ENCODE measurements at regions not wholly inside any gene's neighbourhood (a gene's known extent, or its start where the extent isn't known, plus 50 kb on each side); places are given as distances from the start of the nearest gene placed in this dataset.
A peak's percentile ranks its signal among the peaks of the same experiment; 100 is the strongest.

DNA sequence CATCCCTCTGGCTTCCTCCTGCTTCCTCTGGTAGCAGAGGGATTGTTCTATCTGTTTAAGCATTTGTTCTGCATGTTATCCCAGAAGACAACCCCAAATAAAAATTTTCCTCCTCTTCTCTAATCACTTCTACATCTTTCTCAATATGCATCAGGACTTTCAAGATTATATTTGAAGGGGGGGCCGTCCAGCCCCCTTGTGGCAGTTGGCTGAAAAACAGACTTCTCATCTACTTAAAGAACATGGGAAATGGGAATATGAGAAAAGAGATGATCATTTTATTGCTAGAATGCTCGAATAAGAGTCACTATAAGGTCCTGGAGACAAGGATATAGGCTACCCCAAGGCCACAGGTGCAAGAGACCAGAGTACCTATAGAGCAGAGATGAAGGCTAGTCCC is 466.0 kb downstream of the REEP3 start:
- H3K9me3 Mint-ChIP-seq (ENCODE audit: insufficient read depth): peaks cover 5% of the 10 kb centered on the region
- no peak overlapping the region for H3K4me3 ChIP-seq (ENCODE audit: control extremely low read depth in 1 of 5, extremely low read depth in 1 of 5, insufficient read depth in 1 of 5, low read depth in 2 of 5, low read length in 4 of 5)
- H3K9ac ChIP-seq (ENCODE audit: low read length): no peak overlapping the region
- no peaks in the 10 kb centered on the region for H4K20me1 ChIP-seq (ENCODE audit: control insufficient read depth, insufficient read depth, low read length, poor library complexity, severe bottlenecking)
- no peak overlapping the region for H3K4me2 ChIP-seq (replicated peaks; ENCODE audit: low read depth, low read length, poor library complexity, severe bottlenecking)
- peaks cover 0 to 3% (median 0%) of the 10 kb centered on the region in 4 experiments for H3K27me3 ChIP-seq (replicated peaks in 1 of 4; ENCODE audit: control extremely low read depth in 1 of 4, control insufficient read depth in 3 of 4, insufficient read depth in 4 of 4, low read length in 3 of 4)
- peaks cover 3% of the 10 kb centered on the region for H3K27me3 Mint-ChIP-seq
- DNase-seq (no peak), ATAC-seq (ENCODE audit: low read depth) (no peak)
- intact Hi-C loops (cut with micrococcal nuclease): no loop called here
- H3K79me2 ChIP-seq (ENCODE audit: control insufficient read depth, insufficient read depth, low read length): no peaks in the 10 kb centered on the region
- H3K27ac ChIP-seq (ENCODE audit: low read length in 2 of 2): no peak overlapping the region
- H3K4me3 Mint-ChIP-seq: no peak overlapping the region
- no peak overlapping the region for H3K27ac Mint-ChIP-seq
- ChIA-PET CTCF (no interaction called here), POLR2A (no interaction called here)
- no peak for TF ChIP-seq EZH2 (IDR thresholded peaks at IDR 0.05; ENCODE audit: borderline replicate concordance, insufficient read depth, low read depth, low read length, poor library complexity, severe bottlenecking)
- TF ChIP-seq, protein P1, sequence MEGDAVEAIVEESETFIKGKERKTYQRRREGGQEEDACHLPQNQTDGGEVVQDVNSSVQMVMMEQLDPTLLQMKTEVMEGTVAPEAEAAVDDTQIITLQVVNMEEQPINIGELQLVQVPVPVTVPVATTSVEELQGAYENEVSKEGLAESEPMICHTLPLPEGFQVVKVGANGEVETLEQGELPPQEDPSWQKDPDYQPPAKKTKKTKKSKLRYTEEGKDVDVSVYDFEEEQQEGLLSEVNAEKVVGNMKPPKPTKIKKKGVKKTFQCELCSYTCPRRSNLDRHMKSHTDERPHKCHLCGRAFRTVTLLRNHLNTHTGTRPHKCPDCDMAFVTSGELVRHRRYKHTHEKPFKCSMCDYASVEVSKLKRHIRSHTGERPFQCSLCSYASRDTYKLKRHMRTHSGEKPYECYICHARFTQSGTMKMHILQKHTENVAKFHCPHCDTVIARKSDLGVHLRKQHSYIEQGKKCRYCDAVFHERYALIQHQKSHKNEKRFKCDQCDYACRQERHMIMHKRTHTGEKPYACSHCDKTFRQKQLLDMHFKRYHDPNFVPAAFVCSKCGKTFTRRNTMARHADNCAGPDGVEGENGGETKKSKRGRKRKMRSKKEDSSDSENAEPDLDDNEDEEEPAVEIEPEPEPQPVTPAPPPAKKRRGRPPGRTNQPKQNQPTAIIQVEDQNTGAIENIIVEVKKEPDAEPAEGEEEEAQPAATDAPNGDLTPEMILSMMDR (IDR thresholded peaks at IDR 0.05): peak; percentile 14
- H2AFZ ChIP-seq (ENCODE audit: insufficient read depth, low read depth, low read length, poor library complexity, severe bottlenecking): no peak overlapping the region
- H3K4me1 ChIP-seq (ENCODE audit: control insufficient read depth in 2 of 2, insufficient read depth in 2 of 2, low read length in 2 of 2): peaks cover 8 to 20% of the 10 kb centered on the region in 2 donors
- 43% methylated on average over 1 of the region's 2 CpGs for WGBS (ENCODE audit: insufficient coverage)
- peaks cover 0 to 11% (median 4%) of the 10 kb centered on the region in 3 donors for H3K9me3 ChIP-seq (ENCODE audit: control extremely low read depth in 1 of 3, control insufficient read depth in 2 of 3, insufficient read depth in 1 of 3, low read length in 2 of 3)
- H3K4me1 Mint-ChIP-seq: peaks cover 15% of the 10 kb centered on the region
- H3K36me3 ChIP-seq (replicated peaks in 1 of 2; ENCODE audit: control extremely low read depth in 1 of 2, control insufficient read depth in 1 of 2, extremely low read depth in 1 of 2, insufficient read depth in 2 of 2, low read length in 1 of 2): no peaks in the 10 kb centered on the region

DNA sequence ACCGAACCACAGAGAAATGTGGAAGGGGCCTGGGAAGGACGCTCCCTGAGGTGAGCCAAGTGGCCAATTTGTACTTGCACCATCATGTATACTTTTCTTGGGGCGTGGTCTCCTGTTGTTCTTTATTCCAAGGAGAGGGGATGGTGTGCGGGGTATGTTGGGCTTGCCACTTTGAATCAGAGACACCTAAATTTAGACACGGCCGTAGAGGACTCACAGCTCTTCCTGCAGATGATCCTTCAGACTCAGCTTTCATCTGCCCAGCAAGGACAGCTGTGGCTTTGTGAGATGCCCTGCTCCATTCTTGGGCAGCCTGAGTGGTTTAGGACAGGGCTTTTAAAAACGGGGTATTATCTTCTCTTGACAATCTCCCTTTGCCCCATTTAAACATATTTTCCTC is 473.2 kb downstream of the REEP3 start:
- ChIA-PET POLR2A (no interaction called here), CTCF (no interaction called here)
- Mint-ChIP-seq H3K4me3 (no peak overlapping the region), H3K9me3 (ENCODE audit: insufficient read depth) (peaks cover 2% of the 10 kb centered on the region), H3K27me3 (peaks cover 4% of the 10 kb centered on the region), H3K27ac (no peak overlapping the region), H3K4me1 (no peaks in the 10 kb centered on the region)
- H3K9me3 ChIP-seq (ENCODE audit: control extremely low read depth in 1 of 3, control insufficient read depth in 2 of 3, insufficient read depth in 1 of 3, low read length in 2 of 3): peaks cover 0 to 14% (median 7%) of the 10 kb centered on the region in 3 donors
- peaks cover 0 to 3% (median 1%) of the 10 kb centered on the region in 4 experiments for H3K27me3 ChIP-seq (replicated peaks in 1 of 4; ENCODE audit: control extremely low read depth in 1 of 4, control insufficient read depth in 3 of 4, insufficient read depth in 4 of 4, low read length in 3 of 4)
- no peak for TF ChIP-seq EZH2 (IDR thresholded peaks at IDR 0.05; ENCODE audit: borderline replicate concordance, insufficient read depth, low read depth, low read length, poor library complexity, severe bottlenecking)
- TF ChIP-seq, protein P1 (IDR thresholded peaks at IDR 0.05): no peak
- WGBS (ENCODE audit: insufficient coverage): 78% methylated on average over 5 of the region's 7 CpGs
- no peaks in the 10 kb centered on the region for H4K20me1 ChIP-seq (ENCODE audit: control insufficient read depth, insufficient read depth, low read length, poor library complexity, severe bottlenecking)
- ATAC-seq (ENCODE audit: low read depth) (no peak), DNase-seq (no peak)
- H3K4me3 ChIP-seq (ENCODE audit: control extremely low read depth in 1 of 5, extremely low read depth in 1 of 5, insufficient read depth in 1 of 5, low read depth in 2 of 5, low read length in 4 of 5): no peak overlapping the region
- no peaks in the 10 kb centered on the region for H3K79me2 ChIP-seq (ENCODE audit: control insufficient read depth, insufficient read depth, low read length)
- no peaks in the 10 kb centered on the region for H3K4me1 ChIP-seq (ENCODE audit: control insufficient read depth in 2 of 2, insufficient read depth in 2 of 2, low read length in 2 of 2)
- H3K27ac ChIP-seq (ENCODE audit: low read length in 2 of 2): no peak overlapping the region
- no peak overlapping the region for H3K4me2 ChIP-seq (replicated peaks; ENCODE audit: low read depth, low read length, poor library complexity, severe bottlenecking)
- no peak overlapping the region for H2AFZ ChIP-seq (ENCODE audit: insufficient read depth, low read depth, low read length, poor library complexity, severe bottlenecking)
- H3K36me3 ChIP-seq (replicated peaks in 1 of 2; ENCODE audit: control extremely low read depth in 1 of 2, control insufficient read depth in 1 of 2, extremely low read depth in 1 of 2, insufficient read depth in 2 of 2, low read length in 1 of 2): no peaks in the 10 kb centered on the region
- intact Hi-C loops (cut with micrococcal nuclease): no loop called here
- no peak overlapping the region for H3K9ac ChIP-seq (ENCODE audit: low read length)

Measured in B cell (primary cell).